ENCODE measurements at regions not wholly inside any gene's neighbourhood (a gene's known extent, or its start where the extent isn't known, plus 50 kb on each side); places are given as distances from the start of the nearest gene placed in this dataset.

GRCh38 chr18:46207985-46208384 lies 103.8 kb downstream of the HAUS1 start:
- TF ChIP-seq CTCF (IDR thresholded peaks at IDR 0.05) (no peak), POLR2A (IDR thresholded peaks at IDR 0.05) (no peak), EP300 (IDR thresholded peaks at IDR 0.05) (no peak)

All from tibial nerve (tissue), 4 donors.